ENCODE measurements at regions not wholly inside any gene's neighbourhood (a gene's known extent, or its start where the extent isn't known, plus 50 kb on each side); places are given as distances from the start of the nearest gene placed in this dataset.

- DNase-seq (ENCODE audit: extremely low spot score): no peak
- no peak for TF ChIP-seq BHLHE40 (IDR thresholded peaks at IDR 0.05; ENCODE audit: borderline replicate concordance)
- TF ChIP-seq PKNOX1 (IDR thresholded peaks at IDR 0.05): no peak
- TF ChIP-seq LEF1 (IDR thresholded peaks at IDR 0.05; ENCODE audit: borderline replicate concordance): no peak
- TF ChIP-seq HDGF (IDR thresholded peaks at IDR 0.05; ENCODE audit: borderline replicate concordance): no peak
- no peak for TF ChIP-seq ARNT (IDR thresholded peaks at IDR 0.05)
- no peak for TF ChIP-seq NFRKB (IDR thresholded peaks at IDR 0.05)
- no peak for TF ChIP-seq FOXA1 (IDR thresholded peaks at IDR 0.05)
- no peak for TF ChIP-seq ZNF384 (IDR thresholded peaks at IDR 0.05)
- no peak for TF ChIP-seq FOXK2 (IDR thresholded peaks at IDR 0.05)
- TF ChIP-seq CTBP1 (IDR thresholded peaks at IDR 0.05; ENCODE audit: borderline replicate concordance): no peak
- no peak for TF ChIP-seq L3MBTL2 (conservative IDR thresholded peaks at IDR 0.05)
- TF ChIP-seq SP1 (IDR thresholded peaks at IDR 0.05): no peak
- no peak for TF ChIP-seq SUZ12 (IDR thresholded peaks at IDR 0.05)
- no peak for TF ChIP-seq FOXM1 (IDR thresholded peaks at IDR 0.05; ENCODE audit: borderline replicate concordance)
- no peak for TF ChIP-seq TARDBP (IDR thresholded peaks at IDR 0.05)
- TF ChIP-seq ELF4 (IDR thresholded peaks at IDR 0.05): no peak
- ChIA-PET POLR2A (interaction anchor here (0.9 kb wide), 1 partner anchor 47 kb away, joined by 3 read pairs; no protein-coding TSS in a partner anchor), CTCF (no interaction called here)
These were observed 178.3 kb upstream of the RAB4A start for GRCh38 chr1:229092377-229093237.

- TF ChIP-seq FOXA1 (IDR thresholded peaks at IDR 0.05) (no peak), ARNT (IDR thresholded peaks at IDR 0.05) (no peak), ELF4 (IDR thresholded peaks at IDR 0.05) (no peak), NFRKB (IDR thresholded peaks at IDR 0.05) (no peak), SUZ12 (IDR thresholded peaks at IDR 0.05) (no peak), HDGF (IDR thresholded peaks at IDR 0.05; ENCODE audit: borderline replicate concordance) (no peak), CTBP1 (IDR thresholded peaks at IDR 0.05; ENCODE audit: borderline replicate concordance) (no peak), TARDBP (IDR thresholded peaks at IDR 0.05) (no peak), FOXM1 (IDR thresholded peaks at IDR 0.05; ENCODE audit: borderline replicate concordance) (no peak), ZNF384 (IDR thresholded peaks at IDR 0.05) (no peak), BHLHE40 (IDR thresholded peaks at IDR 0.05; ENCODE audit: borderline replicate concordance) (no peak), PKNOX1 (IDR thresholded peaks at IDR 0.05) (no peak), SP1 (IDR thresholded peaks at IDR 0.05) (no peak), FOXK2 (IDR thresholded peaks at IDR 0.05) (no peak)
- ChIA-PET POLR2A (no interaction called here), CTCF (interaction anchor here (0.6 kb wide), 1 partner anchor 465 kb away, joined by 3 read pairs; no protein-coding TSS in a partner anchor)
- no peak for DNase-seq (ENCODE audit: extremely low spot score)
These were observed 177.7 kb upstream of the RAB4A start for GRCh38 chr1:229093238-229093540.

GRCh38 chr1:229093609-229094336, 177.1 kb upstream of the RAB4A start:
- POLR2A ChIA-PET: interaction anchor here (1.1 kb wide), 1 partner anchor 635 kb away, joined by 3 read pairs; no protein-coding TSS in a partner anchor
- TF ChIP-seq SUZ12 (IDR thresholded peaks at IDR 0.05): no peak
- no peak for TF ChIP-seq FOXM1 (IDR thresholded peaks at IDR 0.05; ENCODE audit: borderline replicate concordance)
- TF ChIP-seq HDGF (IDR thresholded peaks at IDR 0.05; ENCODE audit: borderline replicate concordance): no peak
- no peak for TF ChIP-seq ELF4 (IDR thresholded peaks at IDR 0.05)
- no peak for TF ChIP-seq TARDBP (IDR thresholded peaks at IDR 0.05)
- no peak for TF ChIP-seq NFRKB (IDR thresholded peaks at IDR 0.05)
- TF ChIP-seq SP1 (IDR thresholded peaks at IDR 0.05): no peak
- TF ChIP-seq FOXA1 (IDR thresholded peaks at IDR 0.05): no peak
- TF ChIP-seq CTBP1 (IDR thresholded peaks at IDR 0.05; ENCODE audit: borderline replicate concordance): no peak
- no peak for TF ChIP-seq PKNOX1 (IDR thresholded peaks at IDR 0.05)
- no peak for TF ChIP-seq ZNF384 (IDR thresholded peaks at IDR 0.05)
- TF ChIP-seq FOXK2 (IDR thresholded peaks at IDR 0.05): no peak
- TF ChIP-seq LEF1 (IDR thresholded peaks at IDR 0.05; ENCODE audit: borderline replicate concordance): no peak
- TF ChIP-seq ARNT (IDR thresholded peaks at IDR 0.05): no peak
- TF ChIP-seq L3MBTL2 (conservative IDR thresholded peaks at IDR 0.05): no peak
- TF ChIP-seq BHLHE40 (IDR thresholded peaks at IDR 0.05; ENCODE audit: borderline replicate concordance): no peak

GRCh38 chr1:229094476-229095311, 176.2 kb upstream of the RAB4A start:
- ChIA-PET POLR2A (interaction anchor here (1.1 kb wide), 1 partner anchor 636 kb away, joined by 3 read pairs; no protein-coding TSS in a partner anchor), CTCF (no interaction called here)
- DNase-seq (ENCODE audit: extremely low spot score): no peak
- TF ChIP-seq ZNF384 (IDR thresholded peaks at IDR 0.05): no peak
- no peak for TF ChIP-seq LEF1 (IDR thresholded peaks at IDR 0.05; ENCODE audit: borderline replicate concordance)
- TF ChIP-seq FOXK2 (IDR thresholded peaks at IDR 0.05): no peak
- no peak for TF ChIP-seq BHLHE40 (IDR thresholded peaks at IDR 0.05; ENCODE audit: borderline replicate concordance)
- no peak for TF ChIP-seq SP1 (IDR thresholded peaks at IDR 0.05)
- no peak for TF ChIP-seq TARDBP (IDR thresholded peaks at IDR 0.05)
- TF ChIP-seq HDGF (IDR thresholded peaks at IDR 0.05; ENCODE audit: borderline replicate concordance): 0 out of 2 replicates have a peak, but pooled peaks have one; percentile 40
- TF ChIP-seq PKNOX1 (IDR thresholded peaks at IDR 0.05): peak; percentile 40

More at GRCh38 chr1:229093609-229094336, 177.1 kb upstream of the RAB4A start:
- DNase-seq (ENCODE audit: extremely low spot score): no peak
- CTCF ChIA-PET: interaction anchor here (0.6 kb wide), 1 partner anchor 464 kb away, joined by 3 read pairs; no protein-coding TSS in a partner anchor
